ENCODE measurements at regions not wholly inside any gene's neighbourhood (a gene's known extent, or its start where the extent isn't known, plus 50 kb on each side); places are given as distances from the start of the nearest gene placed in this dataset.

DNA sequence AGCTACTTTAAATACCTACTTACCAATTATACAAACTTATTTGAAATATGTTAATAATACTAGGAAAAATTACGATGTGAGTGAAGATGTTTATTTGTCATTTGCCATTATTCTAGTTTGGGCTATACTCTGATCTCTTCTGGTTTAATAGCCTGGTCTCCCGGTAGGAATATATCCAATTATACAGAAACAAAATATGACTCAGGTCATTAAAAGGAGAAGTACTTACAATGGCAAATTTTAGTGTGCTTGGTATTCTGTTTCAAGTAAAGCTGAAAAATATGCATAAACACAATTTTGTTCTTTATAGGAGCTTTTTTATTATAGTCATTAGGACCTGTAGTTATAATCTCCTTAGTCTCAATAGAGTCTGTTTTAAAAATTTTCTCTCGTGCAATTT lies 176.8 kb downstream of the SLCO4C1 start:
- TF ChIP-seq, protein P1, sequence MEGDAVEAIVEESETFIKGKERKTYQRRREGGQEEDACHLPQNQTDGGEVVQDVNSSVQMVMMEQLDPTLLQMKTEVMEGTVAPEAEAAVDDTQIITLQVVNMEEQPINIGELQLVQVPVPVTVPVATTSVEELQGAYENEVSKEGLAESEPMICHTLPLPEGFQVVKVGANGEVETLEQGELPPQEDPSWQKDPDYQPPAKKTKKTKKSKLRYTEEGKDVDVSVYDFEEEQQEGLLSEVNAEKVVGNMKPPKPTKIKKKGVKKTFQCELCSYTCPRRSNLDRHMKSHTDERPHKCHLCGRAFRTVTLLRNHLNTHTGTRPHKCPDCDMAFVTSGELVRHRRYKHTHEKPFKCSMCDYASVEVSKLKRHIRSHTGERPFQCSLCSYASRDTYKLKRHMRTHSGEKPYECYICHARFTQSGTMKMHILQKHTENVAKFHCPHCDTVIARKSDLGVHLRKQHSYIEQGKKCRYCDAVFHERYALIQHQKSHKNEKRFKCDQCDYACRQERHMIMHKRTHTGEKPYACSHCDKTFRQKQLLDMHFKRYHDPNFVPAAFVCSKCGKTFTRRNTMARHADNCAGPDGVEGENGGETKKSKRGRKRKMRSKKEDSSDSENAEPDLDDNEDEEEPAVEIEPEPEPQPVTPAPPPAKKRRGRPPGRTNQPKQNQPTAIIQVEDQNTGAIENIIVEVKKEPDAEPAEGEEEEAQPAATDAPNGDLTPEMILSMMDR (IDR thresholded peaks at IDR 0.05; ENCODE audit: extremely low read depth in 1 of 2, insufficient read depth in 1 of 2, low read depth in 1 of 2, low read length in 2 of 2) = no peak
- TF ChIP-seq POLR2AphosphoS5 (IDR thresholded peaks at IDR 0.05; ENCODE audit: insufficient read depth, low read depth, low read length) (no peak), POLR2A (IDR thresholded peaks at IDR 0.05; ENCODE audit: low read depth, low read length) (no peak), EZH2 (IDR thresholded peaks at IDR 0.05; ENCODE audit: borderline replicate concordance, low read depth, low read length, severe bottlenecking) (no peak), MYC (IDR thresholded peaks at IDR 0.05; ENCODE audit: low read depth, low read length) (no peak), GATA2 (IDR thresholded peaks at IDR 0.05; ENCODE audit: insufficient read depth, insufficient read length, low read depth, low read length) (no peak), JUN (IDR thresholded peaks at IDR 0.05; ENCODE audit: borderline replicate concordance, insufficient read depth, insufficient read length, low read depth) (no peak), FOS (IDR thresholded peaks at IDR 0.05; ENCODE audit: borderline replicate concordance, insufficient read depth, low read length) (no peak)
- TF ChIP-seq, protein P2, sequence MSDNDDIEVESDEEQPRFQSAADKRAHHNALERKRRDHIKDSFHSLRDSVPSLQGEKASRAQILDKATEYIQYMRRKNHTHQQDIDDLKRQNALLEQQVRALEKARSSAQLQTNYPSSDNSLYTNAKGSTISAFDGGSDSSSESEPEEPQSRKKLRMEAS (IDR thresholded peaks at IDR 0.05; ENCODE audit: insufficient read depth, insufficient read length) = no peak
